ENCODE measurements at regions not wholly inside any gene's neighbourhood (a gene's known extent, or its start where the extent isn't known, plus 50 kb on each side); places are given as distances from the start of the nearest gene placed in this dataset.
A peak's percentile ranks its signal among the peaks of the same experiment; 100 is the strongest.

- no peak for TF ChIP-seq ZBTB33 (IDR thresholded peaks at IDR 0.05)
Measured at GRCh38 chr2:114373591-114373990, 68.8 kb upstream of the DPP10 start (continued).

- Histone ChIP-seq H3K36me3 (ENCODE audit: control insufficient read depth in 2 of 2, insufficient read depth in 2 of 2, low read length in 1 of 2) (no peaks in the 10 kb centered on the region), H4K20me1 (ENCODE audit: control insufficient read depth, insufficient read depth) (no peaks in the 10 kb centered on the region), H3K9ac (ENCODE audit: control insufficient read depth, insufficient read depth, low read length) (no peak overlapping the region), H3K27ac (ENCODE audit: control insufficient read depth, insufficient read depth) (no peak overlapping the region), H3K4me1 (ENCODE audit: control insufficient read depth, insufficient read depth, low read length) (no peaks in the 10 kb centered on the region), H3K9me3 (replicated peaks; ENCODE audit: control insufficient read depth, insufficient read depth, low read length) (no peaks in the 10 kb centered on the region), H3K4me2 (ENCODE audit: control insufficient read depth, insufficient read depth) (no peak overlapping the region), H3K4me3 (no peak overlapping the region), H2AFZ (ENCODE audit: control insufficient read depth, low read depth, low read length) (no peak overlapping the region), H3K79me2 (ENCODE audit: control insufficient read depth, insufficient read depth, low read length) (no peaks in the 10 kb centered on the region), H3K27me3 (replicated peaks in 1 of 2; ENCODE audit: control insufficient read depth in 2 of 2, insufficient read depth in 2 of 2, low read length in 1 of 2) (no peaks in the 10 kb centered on the region)
- DNase-seq (ENCODE audit: low read depth, low spot score) (no peak), ATAC-seq (no peak), FAIRE-seq (no peak)
- no peak for TF ChIP-seq CEBPB (IDR thresholded peaks at IDR 0.05; ENCODE audit: borderline replicate concordance in 1 of 2, low read depth in 2 of 2, low read length in 2 of 2)
- 0 out of 2 replicates have a peak, but pooled peaks have one; percentile 35 for TF ChIP-seq PKNOX1 (IDR thresholded peaks at IDR 0.05)
- 1% methylated on average over 4 of the region's 4 CpGs for WGBS (ENCODE audit: insufficient coverage, insufficient replicate concordance, low lambda C conversion rate, missing lambda C conversion rate)
- SMC1A ChIA-PET (ENCODE audit: uncharacterized antibody, unreplicated experiment) = no interaction called here
- CTCF ChIA-PET = no interaction called here
- in situ Hi-C loops (cut with MboI) (no loop called here), intact Hi-C loops (cut with micrococcal nuclease; ENCODE audit: unreplicated experiment) (no loop called here)
- POLR2A ChIA-PET = no interaction called here
- no TSS peak for BruUV-seq (replicated peaks)
- RAD21 ChIA-PET (ENCODE audit: unreplicated experiment) = no interaction called here
Measured at GRCh38 chr2:114384441-114384840, 58.0 kb upstream of the DPP10 start.
